ENCODE measurements at regions not wholly inside any gene's neighbourhood (a gene's known extent, or its start where the extent isn't known, plus 50 kb on each side); places are given as distances from the start of the nearest gene placed in this dataset.
"Not testable (repeated sequence)": the region's sequence is repeated elsewhere in the genome, so short reads cannot be mapped to it uniquely, and the experiment has no call there.

DNA sequence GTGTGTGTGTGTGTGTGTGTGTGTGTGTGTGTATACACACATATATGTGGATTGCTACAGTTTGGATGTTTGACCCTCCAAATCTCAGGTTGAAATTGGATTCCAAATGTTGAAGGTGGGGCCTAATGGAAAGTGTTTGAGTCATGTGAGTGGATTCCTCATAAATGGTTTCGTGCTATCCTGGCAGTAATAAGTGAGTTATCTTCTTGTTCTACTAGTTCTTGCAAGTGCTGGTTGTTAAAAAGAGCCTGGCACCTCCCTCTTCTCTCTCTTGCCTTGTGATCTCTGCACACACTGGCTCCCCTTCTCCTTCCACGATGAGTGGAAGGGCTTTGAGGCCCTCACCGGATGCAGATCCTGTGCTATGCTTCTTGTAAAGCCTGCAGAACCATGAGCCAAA, 344.1 kb downstream of the SH2D1A start:
- DNase-seq (ENCODE audit: low read depth in 4 of 4, low spot score in 2 of 4) = no peak

GRCh38 chrX:124699876-124700275, 353.5 kb downstream of the SH2D1A start:
- no peak for DNase-seq (ENCODE audit: low read depth in 4 of 4, low spot score in 2 of 4)

DNA sequence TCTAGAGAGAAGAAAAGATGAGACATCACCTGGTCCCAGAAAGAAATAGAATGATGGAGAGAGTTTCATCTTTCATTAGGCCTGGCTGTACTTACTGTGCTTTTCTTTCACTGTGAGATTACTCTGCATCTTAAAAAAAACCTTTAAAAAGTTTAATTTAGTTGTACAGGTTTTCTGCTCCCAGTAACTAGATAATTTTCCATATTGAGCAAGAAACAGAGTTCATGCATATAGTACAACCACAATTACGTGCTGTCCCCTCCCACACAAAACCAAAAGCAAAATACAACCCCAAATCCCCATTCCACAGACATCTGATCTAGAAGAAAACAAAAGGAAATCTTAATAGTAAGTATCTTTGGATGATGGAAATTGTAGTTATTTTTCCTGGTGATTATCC, 371.2 kb downstream of the SH2D1A start:
- no peak for DNase-seq (ENCODE audit: low read depth in 4 of 4, low spot score in 2 of 4)

DNA sequence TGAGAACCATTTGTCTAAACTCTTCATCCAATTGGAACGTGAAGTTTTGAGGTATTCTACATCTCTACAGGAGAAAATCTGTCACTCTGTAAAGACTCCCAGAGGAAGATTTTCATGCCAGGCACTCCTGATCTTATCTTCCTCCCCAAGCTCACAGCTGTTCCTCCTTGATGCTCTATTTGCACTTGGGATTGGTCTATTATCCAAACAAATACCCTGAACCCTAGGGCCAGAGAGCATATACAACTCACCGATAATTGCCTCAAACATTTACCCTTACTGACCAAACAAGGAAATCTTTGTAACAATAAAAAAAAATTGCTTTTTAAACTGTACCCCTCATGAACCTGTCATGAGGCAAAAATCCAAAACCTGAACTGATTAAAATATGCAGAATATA, 372.7 kb downstream of the SH2D1A start:
- no peak for DNase-seq (ENCODE audit: low read depth in 4 of 4, low spot score in 2 of 4)

DNA sequence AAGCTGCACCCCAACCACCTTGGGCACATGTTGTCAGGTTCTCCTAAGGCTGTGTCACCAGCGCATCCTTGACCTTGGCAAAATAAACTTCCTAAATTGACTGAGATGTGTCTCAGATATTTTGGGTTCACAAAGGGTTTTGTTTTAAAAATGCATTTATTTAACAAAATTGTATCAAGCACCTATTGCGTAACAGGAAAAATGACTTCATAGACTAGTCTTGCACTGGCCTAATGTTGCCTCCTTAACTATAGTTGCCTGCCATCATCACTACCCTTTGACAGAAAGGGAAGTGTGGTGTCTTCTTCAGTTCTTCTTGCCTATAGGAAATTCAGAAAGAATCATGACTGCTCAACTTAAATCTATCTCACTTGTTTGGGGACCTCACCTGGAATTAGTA, 374.2 kb downstream of the SH2D1A start:
- DNase-seq (ENCODE audit: low read depth in 4 of 4, low spot score in 2 of 4) = no peak

GRCh38 chrX:124725502-124725901, 379.1 kb downstream of the SH2D1A start:
- no peak for DNase-seq (ENCODE audit: low read depth in 4 of 4, low spot score in 2 of 4)

- DNase-seq (ENCODE audit: low read depth in 4 of 4, low spot score in 2 of 4) = no peak
These were observed 379.9 kb downstream of the SH2D1A start for GRCh38 chrX:124726292-124726691.

DNA sequence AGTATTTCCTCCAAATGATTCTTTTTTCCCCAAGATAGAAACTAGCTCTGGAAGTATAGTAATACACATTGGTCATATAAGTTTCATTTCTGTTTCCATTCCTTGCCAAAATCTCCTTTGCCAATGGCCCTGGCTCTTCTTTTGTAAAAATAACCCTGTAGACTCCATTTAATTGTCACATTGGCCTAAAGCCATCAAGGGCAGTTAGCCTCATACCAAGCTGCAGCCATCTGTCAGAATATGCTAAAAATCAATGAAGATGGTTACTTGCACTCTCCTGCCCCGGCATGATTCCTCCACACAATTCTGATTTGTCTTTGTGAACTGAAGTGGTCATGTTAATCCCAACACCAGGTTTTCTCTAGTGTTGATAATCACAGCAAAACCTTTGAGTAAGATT, 380.5 kb downstream of the SH2D1A start:
- DNase-seq (ENCODE audit: low read depth in 4 of 4, low spot score in 2 of 4) = no peak

DNA sequence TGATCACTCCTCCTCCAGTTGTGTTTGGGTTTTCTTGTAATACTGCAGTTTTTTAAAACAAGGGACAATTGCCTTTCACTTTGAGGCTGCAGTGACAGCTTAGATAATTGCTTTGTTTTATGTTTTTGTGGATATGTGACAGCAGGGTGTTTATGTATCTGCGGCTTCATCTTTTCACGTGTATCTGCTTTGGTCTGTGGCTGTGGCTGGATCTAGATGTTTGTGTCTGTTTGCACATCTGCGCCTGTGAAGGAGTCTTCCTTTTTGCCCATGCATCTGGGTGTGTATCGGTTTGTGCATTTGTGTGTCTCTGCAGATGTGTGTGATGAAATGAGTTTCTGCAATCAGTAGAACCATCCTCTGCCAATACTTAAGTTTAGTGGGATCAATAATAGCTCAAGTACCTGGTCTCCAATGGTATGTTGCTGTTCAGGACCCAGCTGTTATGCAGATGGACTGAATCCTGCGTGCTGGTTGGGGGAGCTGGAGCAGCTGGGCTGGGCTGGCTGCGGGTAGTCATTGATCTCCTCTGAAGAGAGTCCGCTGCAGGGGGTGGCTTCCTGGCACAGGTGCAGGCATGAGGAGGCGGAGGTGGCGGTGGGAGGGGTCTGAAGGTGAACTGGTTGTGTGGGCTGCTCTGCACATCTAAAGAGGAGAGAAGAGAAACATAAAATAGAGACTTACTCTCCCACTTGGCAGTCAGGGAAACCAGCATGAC, 390.3 kb downstream of the SH2D1A start:
- no peak for DNase-seq (ENCODE audit: low read depth in 4 of 4, low spot score in 2 of 4)

DNA sequence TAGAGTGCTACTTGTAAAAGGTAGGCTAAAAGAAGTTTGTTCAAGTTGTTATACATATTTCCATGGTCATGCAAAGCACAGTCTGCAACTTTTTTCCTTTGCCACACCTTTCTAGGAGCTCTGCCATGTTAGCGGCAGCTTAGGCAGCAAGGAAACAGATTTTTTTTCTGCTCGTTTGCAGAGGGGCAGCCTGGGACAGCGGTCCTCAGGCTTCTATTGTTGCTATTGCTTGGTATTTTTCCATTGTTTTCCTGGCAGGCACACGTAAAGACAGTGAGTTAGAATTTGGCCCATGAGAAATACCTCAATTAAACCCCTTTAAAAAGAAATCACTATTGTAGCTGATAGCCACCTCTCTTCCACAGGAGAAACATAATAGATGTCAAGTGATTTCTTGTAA, 391.4 kb downstream of the SH2D1A start:
- no peak for DNase-seq (ENCODE audit: low read depth in 4 of 4, low spot score in 2 of 4)

DNA sequence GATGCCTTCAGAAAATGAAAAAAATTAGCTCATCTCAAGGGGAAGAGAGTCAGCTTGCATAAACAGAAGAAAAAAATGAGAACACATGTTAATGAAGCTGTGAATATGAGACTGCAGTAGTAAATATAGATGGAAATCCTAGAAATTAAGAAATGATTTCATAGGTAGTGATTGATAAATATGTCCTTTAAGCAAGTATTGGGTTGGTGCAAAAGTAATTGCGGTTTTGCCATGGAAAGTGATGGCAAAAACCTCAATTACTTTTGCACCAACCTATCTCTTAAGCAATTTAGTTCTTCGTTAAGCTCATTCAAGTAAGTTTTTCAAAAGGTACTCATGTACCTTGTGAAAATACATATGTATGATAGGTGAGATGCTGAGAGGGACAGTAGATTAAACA, 400.9 kb downstream of the SH2D1A start:
- DNase-seq (ENCODE audit: low read depth in 4 of 4, low spot score in 2 of 4) = no peak

GRCh38 chrX:124764354-124764753, 418.0 kb downstream of the SH2D1A start:
- no peak for DNase-seq (ENCODE audit: low read depth in 4 of 4, low spot score in 2 of 4)

DNA sequence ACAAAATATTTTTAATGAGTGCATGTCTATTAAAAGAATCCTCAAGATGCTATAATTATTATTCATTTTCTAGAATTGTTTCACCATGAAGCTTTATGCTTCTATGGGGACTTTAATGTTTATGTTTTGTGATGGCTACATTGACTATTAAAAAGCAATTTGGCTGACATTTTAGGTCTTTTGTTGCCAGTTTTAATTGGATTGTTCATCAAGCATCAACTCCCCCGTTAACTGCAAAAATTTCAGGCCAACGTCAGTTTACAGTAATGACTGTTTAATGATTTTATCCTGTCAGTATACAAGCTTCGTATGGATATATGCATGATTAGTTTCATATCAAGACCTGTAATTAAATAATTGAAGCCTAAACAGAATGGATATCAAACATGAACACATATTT, 422.8 kb downstream of the SH2D1A start:
- no peak for DNase-seq (ENCODE audit: low read depth in 4 of 4, low spot score in 2 of 4)

GRCh38 chrX:124771292-124771691, 424.9 kb downstream of the SH2D1A start:
- no peak for DNase-seq (ENCODE audit: low read depth in 4 of 4, low spot score in 2 of 4)

GRCh38 chrX:124788253-124788652, 441.9 kb downstream of the SH2D1A start:
- not testable (repeated sequence) for DNase-seq (ENCODE audit: low read depth in 4 of 4, low spot score in 2 of 4)

DNA sequence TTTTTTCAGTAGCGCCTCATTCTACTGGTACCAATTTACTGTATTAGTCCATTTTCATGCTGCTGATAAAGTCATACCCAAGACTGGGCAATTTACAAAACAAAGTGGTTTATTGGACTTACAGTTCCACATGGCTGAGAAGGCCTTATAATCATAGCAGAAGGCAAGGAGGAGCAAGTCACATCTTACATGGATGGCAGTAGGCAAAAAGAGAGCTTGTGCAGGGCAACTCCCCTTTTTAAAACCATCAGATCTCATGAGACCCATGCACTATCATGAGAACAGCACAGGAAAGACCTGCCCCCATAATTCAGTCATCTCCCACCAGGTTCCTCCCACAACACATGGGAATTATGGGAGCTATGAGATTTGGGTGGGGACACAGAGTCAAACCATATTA, 443.5 kb downstream of the SH2D1A start:
- DNase-seq (ENCODE audit: low read depth in 4 of 4, low spot score in 2 of 4) = not testable (repeated sequence)

DNA sequence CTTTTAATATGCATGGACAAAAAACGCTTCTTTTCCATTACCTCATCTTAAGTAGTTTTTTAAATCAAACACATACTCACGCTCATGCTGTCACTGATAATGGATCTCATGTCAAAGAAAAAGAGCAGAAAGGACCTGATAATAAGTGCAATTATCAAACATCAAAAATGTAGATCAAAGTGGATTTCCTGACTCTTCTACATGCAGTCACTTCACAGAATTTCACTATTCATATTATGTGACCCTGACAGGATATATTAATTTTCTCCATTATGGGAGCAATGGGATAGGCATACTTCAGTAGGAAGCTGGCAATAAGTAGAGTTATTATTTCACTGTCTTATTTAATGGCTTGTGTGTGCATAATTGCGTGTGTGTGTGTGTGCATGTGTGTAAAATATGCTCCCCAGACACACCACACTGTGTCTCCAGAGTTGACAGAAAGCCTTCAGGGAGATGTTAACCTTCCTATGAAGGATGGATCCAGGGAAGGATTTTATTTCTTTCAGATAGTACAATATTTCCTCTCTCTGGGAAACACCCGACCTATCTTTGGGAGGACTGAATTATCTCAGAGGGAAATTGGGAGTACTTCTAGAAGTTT, 445.2 kb downstream of the SH2D1A start:
- DNase-seq (ENCODE audit: low read depth in 4 of 4, low spot score in 2 of 4) = no peak

DNA sequence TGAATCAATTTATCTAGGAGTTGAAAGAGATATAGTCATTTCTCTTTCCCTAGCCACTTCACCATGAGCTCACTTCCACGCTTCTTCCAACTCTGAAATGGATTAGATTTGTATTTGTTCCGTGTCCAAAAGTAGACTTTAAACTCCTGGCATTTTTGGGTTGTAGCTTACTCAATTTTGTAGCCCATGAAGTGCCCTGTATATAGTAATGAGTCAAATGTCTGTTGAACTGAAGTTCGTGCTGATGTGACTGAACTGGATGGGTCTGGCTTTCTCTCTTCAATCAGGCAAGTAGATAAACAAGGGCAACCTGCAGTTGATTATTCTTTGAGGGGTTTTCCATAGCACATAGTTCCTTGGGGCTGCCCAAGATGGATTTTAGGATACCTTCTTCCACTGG, 450.6 kb downstream of the SH2D1A start:
- no peak for DNase-seq (ENCODE audit: low read depth in 4 of 4, low spot score in 2 of 4)

DNA sequence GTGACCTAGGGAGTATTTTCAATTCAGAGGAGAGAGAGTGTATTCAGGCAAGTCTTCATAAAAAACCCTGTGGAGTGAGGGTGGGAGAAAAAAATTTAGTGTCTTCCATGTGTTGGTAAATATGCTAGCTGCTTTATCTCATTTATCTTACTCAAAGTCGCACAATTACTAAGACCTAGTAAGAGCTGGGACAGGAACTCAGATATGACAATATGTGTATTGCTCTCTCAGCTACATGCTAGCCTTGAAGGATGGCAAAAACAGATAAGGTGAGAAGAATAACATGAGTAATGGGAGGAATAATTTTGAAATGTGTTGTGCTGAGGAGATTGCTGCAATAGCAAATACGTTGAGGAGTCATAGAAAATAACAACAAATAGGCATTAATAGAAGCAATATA, 458.6 kb downstream of the SH2D1A start:
- DNase-seq (ENCODE audit: low read depth in 4 of 4, low spot score in 2 of 4) = no peak

- no peak for DNase-seq (ENCODE audit: low read depth in 4 of 4, low spot score in 2 of 4)
These were observed 459.1 kb downstream of the SH2D1A start for GRCh38 chrX:124805486-124805885.

DNA sequence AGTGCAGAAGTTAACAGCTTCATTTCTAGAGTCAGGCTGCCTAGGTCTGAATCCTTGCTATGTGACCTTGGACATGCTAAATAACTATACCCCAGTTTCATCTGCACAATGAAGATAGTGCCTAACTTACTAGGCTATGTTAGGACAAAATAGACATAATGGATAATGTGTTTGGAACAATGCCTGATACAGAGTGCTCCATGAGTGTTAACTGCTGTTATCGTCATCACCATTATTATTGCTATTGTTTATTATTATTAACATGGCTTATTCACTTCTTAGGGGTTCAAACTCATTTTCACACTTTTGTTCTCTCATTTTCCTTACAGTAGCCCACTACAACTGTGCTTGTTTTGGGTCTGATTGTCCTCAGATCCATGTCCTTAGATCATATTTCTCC, 467.7 kb downstream of the SH2D1A start:
- DNase-seq (ENCODE audit: low read depth in 4 of 4, low spot score in 2 of 4) = no peak

DNA sequence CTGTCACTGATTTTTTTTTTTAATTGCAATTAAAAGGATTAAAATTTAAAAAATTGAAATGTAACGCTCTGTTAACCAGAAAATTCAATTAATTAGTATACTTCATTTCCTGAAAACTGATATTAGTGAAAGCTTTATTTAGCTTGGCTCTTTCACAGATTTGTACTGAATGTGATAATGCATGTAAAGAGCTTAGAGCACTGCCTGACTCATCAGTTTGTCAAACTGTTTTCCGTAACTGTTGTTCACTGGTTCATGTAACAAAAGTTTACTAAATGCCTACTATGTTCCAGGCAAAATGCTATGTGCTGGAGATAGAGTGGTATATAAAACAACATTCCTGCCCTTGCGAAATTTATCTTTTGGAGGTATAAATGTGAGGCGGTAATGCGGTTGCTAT, 471.7 kb downstream of the SH2D1A start:
- DNase-seq (ENCODE audit: low read depth in 4 of 4, low spot score in 2 of 4) = no peak

- no peak for DNase-seq (ENCODE audit: low read depth in 4 of 4, low spot score in 2 of 4)
These were observed 472.4 kb downstream of the SH2D1A start for GRCh38 chrX:124818764-124819163.
